ENCODE measurements at regions not wholly inside any gene's neighbourhood (a gene's known extent, or its start where the extent isn't known, plus 50 kb on each side); places are given as distances from the start of the nearest gene placed in this dataset.

- H3K9me3 Mint-ChIP-seq (ENCODE audit: unreplicated experiment), result peaks cover 13% of the 10 kb centered on the region
These were observed 278.1 kb upstream of the CHRNA7 start for GRCh38 chr15:31752065-31752762.

GRCh38 chr15:31752905-31753304 lies 277.4 kb upstream of the CHRNA7 start:
- DNase-seq (ENCODE audit: extremely low spot score, unreplicated experiment), result no peak
- H3K4me3 Mint-ChIP-seq (ENCODE audit: unreplicated experiment), result no peak overlapping the region
- H3K27me3 Mint-ChIP-seq (ENCODE audit: unreplicated experiment), result no peaks in the 10 kb centered on the region
- no peak for TF ChIP-seq CTCF (IDR thresholded peaks at IDR 0.05)
- no peak overlapping the region for H3K27ac Mint-ChIP-seq (ENCODE audit: unreplicated experiment)
- H3K9me3 Mint-ChIP-seq (ENCODE audit: unreplicated experiment), result peaks cover 13% of the 10 kb centered on the region
- no peaks in the 10 kb centered on the region for H3K36me3 Mint-ChIP-seq (ENCODE audit: unreplicated experiment)
- no peaks in the 10 kb centered on the region for H3K4me1 Mint-ChIP-seq (ENCODE audit: unreplicated experiment)

More at GRCh38 chr15:31752065-31752762, 278.1 kb upstream of the CHRNA7 start:
- Mint-ChIP-seq H3K4me3 (ENCODE audit: unreplicated experiment) (no peak overlapping the region), H3K27ac (ENCODE audit: unreplicated experiment) (no peak overlapping the region), H3K4me1 (ENCODE audit: unreplicated experiment) (no peaks in the 10 kb centered on the region), H3K27me3 (ENCODE audit: unreplicated experiment) (no peaks in the 10 kb centered on the region), H3K36me3 (ENCODE audit: unreplicated experiment) (no peaks in the 10 kb centered on the region)
- TF ChIP-seq CTCF (IDR thresholded peaks at IDR 0.05), result no peak
- no peak for DNase-seq (ENCODE audit: extremely low spot score, unreplicated experiment)

GRCh38 chr15:31758126-31758525 lies 272.2 kb upstream of the CHRNA7 start:
- Mint-ChIP-seq H3K4me1 (ENCODE audit: unreplicated experiment) (no peaks in the 10 kb centered on the region), H3K36me3 (ENCODE audit: unreplicated experiment) (no peaks in the 10 kb centered on the region), H3K27ac (ENCODE audit: unreplicated experiment) (no peak overlapping the region), H3K9me3 (ENCODE audit: unreplicated experiment) (peaks cover 5% of the 10 kb centered on the region), H3K27me3 (ENCODE audit: unreplicated experiment) (no peaks in the 10 kb centered on the region), H3K4me3 (ENCODE audit: unreplicated experiment) (no peak overlapping the region)
- TF ChIP-seq CTCF (IDR thresholded peaks at IDR 0.05), result no peak
- no peak for DNase-seq (ENCODE audit: extremely low spot score, unreplicated experiment)

GRCh38 chr15:31768055-31768454 lies 262.3 kb upstream of the CHRNA7 start:
- Mint-ChIP-seq H3K27me3 (ENCODE audit: unreplicated experiment) (no peaks in the 10 kb centered on the region), H3K9me3 (ENCODE audit: unreplicated experiment) (no peaks in the 10 kb centered on the region), H3K4me1 (ENCODE audit: unreplicated experiment) (no peaks in the 10 kb centered on the region), H3K27ac (ENCODE audit: unreplicated experiment) (no peak overlapping the region), H3K4me3 (ENCODE audit: unreplicated experiment) (no peak overlapping the region), H3K36me3 (ENCODE audit: unreplicated experiment) (no peaks in the 10 kb centered on the region)
- no peak for TF ChIP-seq CTCF (IDR thresholded peaks at IDR 0.05)
- DNase-seq (ENCODE audit: extremely low spot score, unreplicated experiment), result no peak

- H3K36me3 Mint-ChIP-seq (ENCODE audit: unreplicated experiment), result no peaks in the 10 kb centered on the region
These were observed 256.3 kb upstream of the CHRNA7 start for GRCh38 chr15:31774045-31774444.

More at GRCh38 chr15:31774045-31774444, 256.3 kb upstream of the CHRNA7 start:
- no peak overlapping the region for H3K27ac Mint-ChIP-seq (ENCODE audit: unreplicated experiment)
- H3K4me3 Mint-ChIP-seq (ENCODE audit: unreplicated experiment), result no peak overlapping the region
- DNase-seq (ENCODE audit: extremely low spot score, unreplicated experiment), result no peak
- no peaks in the 10 kb centered on the region for H3K27me3 Mint-ChIP-seq (ENCODE audit: unreplicated experiment)
- TF ChIP-seq CTCF (IDR thresholded peaks at IDR 0.05), result no peak
- no peaks in the 10 kb centered on the region for H3K4me1 Mint-ChIP-seq (ENCODE audit: unreplicated experiment)
- H3K9me3 Mint-ChIP-seq (ENCODE audit: unreplicated experiment), result no peaks in the 10 kb centered on the region
